UCSD-AML1 (cell line): ENCODE measurements at regions not wholly inside any gene's neighbourhood (a gene's known extent, or its start where the extent isn't known, plus 50 kb on each side); places are given as distances from the start of the nearest gene placed in this dataset.

Experiments
- DNase-seq: peaks from one replicate; lab custom pipeline; 2025; ENCODE audit not compliant: unreplicated experiment; lab: John Stamatoyannopoulos, UW

DNA sequence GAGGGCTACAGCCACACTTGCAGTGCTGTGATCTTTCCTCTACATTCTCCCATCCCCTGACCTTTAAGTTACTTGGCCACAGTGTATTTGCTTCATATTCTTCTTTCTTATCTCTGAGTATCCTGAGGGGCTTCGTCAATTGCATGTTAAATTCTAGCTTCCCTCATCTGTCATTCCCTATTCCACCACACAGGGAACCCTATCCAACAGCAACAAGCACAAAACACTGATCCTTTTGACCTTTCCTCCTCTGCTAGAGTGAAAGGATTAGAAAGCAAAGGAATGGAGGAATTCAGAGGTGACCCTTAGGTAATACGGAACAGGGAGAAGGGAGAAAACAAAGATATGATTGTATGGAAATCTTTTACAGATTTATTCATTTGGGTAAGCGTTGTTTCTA lies 1061.7 kb upstream of the TENM4 start:
- DNase-seq = no peak

DNA sequence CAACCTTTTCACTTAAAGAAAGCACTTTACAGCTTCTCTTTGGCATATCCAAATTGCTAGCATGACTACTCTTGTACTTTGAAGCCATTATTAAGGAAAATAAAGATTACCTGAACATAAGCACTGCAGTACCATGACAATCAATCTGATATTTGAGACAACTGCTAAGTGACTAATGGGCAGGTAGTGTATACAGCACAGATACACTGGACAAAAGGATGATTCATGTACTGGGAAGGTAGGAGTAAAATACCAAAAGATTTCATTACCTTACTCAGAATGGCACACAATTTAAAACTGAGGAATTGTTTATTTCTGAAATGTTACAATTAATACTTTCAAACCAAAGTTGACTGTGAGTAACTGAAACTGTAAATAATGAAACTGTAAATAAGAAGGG lies 1054.3 kb upstream of the TENM4 start:
- no peak for DNase-seq

DNA sequence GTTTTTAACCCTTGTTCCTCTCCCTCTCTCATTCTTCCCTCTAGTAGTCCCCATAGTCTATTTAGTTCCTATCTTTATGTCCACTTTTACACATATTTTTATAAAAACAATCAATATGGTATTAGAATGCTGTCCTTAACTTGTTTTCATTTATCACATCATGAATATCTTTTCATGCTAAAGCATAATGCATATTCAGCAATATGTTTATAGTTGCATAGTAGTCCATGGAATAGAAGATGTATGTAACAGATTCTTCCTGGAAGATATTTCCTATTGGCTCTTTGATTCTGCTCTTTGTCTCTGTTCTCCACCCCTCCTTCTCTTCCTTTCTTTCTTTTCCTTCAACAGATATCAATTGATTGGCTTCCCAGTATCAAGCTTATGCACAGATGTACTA lies 1047.1 kb upstream of the TENM4 start:
- DNase-seq = no peak

DNA sequence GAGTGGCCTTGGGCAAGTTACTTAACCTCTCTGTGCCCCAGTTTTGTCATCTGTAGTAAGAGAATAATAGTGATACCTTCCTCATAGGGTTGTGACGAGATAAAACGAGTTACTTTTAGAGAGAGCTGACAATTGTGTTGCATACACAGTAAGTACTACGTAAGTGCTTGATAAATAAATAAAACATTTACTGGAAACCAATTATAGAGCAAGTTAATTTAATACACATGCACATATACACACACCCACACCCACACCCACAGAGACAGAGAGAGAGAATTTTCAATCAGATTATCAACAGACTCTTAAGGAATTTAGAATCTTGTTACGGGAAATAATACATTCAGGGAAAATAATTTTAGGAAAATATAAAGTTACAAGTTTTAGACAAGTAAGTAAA lies 1045.8 kb upstream of the TENM4 start:
- DNase-seq = no peak

DNA sequence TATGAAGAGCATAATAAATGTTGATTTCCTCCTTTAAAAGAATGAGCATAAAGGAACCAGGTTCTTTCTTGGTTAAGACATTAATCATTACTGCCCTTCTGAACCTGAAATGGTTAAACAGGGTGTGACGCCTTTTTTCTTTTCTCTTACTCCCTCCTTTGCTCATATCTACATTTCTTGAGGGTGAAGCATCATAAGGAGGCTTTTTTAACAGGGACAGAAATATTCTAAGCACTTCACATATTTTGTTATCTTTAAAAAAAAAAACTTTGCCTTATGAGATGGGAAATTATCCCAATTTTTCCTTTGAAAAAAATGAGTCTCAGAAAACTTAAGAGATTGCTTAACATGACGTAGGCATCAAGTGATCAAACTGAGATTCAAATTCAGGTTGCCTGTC lies 1036.3 kb upstream of the TENM4 start:
- no peak for DNase-seq

DNA sequence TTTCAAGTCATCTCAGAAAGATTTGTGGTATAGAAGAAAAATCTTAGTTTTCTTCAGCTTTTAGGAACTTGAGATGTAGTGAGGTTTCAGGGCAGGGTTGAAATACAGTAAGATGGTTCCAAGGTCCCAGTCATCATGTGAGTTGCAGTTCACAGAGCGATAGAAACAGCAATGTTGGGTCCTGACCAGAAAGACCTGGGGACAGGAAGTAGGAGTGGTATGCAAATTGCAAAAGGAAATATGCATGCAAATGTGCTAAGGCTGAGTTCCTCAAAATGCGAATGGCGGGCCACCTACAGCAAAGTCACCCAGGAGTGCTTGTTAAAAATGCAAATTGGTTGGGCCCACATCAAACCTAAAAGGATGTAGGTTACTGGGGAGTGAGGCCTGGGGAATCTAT lies 1032.7 kb upstream of the TENM4 start:
- DNase-seq = no peak

DNA sequence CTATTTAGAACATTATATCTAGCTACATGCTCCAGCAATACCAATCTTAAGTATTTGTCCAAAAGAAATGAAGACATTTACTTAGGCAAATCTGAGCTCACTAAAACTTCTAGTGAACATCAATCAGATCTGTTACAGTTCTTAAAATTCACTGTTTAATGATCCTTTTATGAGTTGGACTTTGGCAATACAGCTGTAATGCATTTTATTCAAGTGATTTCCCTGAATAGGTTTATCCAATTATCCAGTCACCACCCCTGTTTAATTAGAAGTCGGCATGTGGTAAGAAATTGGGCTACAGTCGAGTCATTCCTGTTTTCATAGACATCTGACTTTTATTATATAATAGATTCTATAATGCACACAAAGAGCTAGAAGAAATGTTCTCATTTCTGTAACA lies 1029.0 kb upstream of the TENM4 start:
- no peak for DNase-seq

DNA sequence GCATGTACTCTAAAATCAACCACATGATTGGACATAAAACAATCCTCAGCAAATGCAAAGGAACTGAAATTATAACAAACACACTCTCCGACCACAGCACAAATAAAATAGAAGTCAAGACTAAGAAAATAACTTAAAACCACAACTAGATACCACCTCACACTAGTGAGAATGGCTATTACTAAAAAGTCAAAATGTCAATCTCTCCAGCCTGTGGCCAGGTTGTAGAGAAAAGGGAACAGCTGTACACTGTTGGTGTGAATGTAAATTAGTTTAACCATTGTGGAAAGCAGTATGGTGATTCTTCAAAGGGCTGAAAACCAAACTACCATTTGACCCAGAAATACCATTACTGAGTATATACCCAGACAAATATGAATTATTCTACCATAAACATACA lies 1025.7 kb upstream of the TENM4 start:
- no peak for DNase-seq

DNA sequence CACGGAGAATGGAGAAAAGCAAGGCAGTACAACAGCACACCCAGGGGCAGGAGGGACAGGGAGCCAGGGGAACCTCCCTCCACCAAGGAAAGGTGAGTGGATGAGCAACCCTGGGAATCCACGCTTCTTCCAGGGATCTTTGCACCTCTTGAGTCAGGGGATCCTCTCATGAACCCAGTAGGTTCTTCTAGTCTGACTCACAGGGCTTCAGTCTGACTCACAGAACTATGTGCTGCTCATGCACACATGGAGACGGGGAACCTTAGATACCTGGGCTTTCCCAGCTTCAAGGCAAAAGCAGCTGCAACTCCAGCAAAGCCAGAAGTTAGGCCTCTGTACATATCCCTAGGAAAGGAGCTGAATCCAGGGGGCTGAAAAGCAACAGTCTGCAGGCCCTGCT lies 1021.4 kb upstream of the TENM4 start:
- no peak for DNase-seq

DNA sequence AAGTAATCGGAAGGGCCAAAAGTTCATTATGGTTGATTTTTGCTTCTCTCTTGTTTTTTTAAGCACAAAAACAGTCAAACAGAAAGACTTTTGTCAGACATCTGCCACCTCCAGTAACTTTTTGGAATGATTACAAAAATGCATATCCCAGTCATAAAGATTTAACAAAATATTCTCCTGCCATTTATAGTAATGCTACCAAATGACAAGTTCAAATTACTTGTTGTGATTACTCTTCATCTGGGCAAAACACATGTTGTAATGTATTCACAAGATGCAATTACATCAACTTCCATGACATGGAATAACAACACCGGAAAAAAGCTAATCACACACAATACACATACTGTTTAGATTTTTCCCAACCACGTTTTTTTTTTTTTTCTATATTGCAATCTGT lies 1017.5 kb upstream of the TENM4 start:
- DNase-seq = no peak

DNA sequence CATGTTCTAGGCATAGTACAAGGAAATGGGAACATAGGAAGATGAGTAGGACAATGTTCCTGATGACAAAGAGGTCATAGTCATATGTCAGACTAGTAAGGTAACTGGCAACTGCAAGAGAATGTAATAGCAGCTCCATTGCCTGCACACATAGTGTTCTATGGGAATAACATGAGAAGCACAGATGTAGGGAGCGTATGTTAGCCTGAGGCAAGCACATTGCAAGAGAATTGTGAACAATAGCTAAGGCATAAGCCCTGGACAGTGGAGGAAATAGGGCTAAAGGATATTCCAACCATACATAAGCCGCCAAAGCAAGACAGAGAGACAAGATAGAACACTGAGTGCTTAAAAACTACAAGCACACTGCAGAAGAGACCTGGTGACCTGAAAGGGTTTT lies 1017.0 kb upstream of the TENM4 start:
- DNase-seq = no peak

DNA sequence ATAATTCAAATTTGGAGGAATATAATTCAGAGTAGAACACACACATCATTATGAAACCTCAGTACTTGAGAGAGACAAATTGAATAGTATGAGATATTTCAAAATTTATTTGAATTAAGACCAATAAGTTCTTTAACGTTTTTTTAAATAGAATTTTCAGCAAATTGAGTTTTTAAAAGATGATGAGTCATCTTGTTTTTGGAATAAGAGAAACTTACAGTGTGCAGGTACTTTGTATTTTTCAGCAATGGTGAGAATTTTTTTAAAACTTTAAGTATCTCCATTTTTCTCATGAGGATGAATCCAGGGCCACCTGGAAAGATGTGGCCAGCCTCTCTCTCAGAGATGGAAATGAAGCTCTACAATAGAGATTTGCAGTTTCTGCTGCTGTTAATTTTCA lies 1015.0 kb upstream of the TENM4 start:
- no peak for DNase-seq

DNA sequence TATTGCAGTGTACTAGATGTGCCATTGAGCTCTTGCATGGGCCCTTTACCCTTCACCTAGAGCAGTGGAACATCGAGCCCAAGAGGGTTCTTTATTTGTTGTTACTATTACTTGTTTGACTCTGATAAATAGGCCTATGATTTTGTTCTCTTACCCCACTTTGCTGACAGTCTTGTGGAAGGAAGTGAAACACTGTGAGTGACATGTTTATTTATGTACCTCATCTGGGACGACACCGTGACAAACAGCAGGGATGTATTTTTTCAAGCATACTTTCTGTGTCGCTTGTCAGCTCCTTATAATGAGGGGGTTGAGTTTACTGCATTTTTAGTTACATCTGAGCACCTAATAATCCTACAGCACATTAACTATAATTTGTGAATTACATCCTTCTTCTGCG lies 1010.3 kb upstream of the TENM4 start:
- DNase-seq = no peak

DNA sequence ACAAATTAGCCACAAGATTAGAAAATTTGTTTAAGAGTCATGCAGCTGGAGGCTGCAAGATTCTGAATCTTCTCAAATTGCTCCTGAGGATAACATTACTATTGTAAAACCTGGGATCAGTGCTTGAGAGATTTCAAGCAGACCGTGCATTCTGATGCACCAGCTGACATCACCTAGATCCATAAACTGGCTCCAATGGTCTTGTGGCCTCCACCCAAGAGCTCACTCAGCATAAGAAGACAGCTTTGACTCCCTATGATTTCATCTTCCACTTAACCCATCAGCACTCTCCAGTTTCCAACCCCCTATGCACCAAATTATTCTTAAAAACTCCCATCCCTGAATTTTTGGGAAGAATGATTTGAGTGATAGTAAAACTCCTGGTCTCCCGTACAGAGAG lies 1007.9 kb upstream of the TENM4 start:
- DNase-seq = no peak

DNA sequence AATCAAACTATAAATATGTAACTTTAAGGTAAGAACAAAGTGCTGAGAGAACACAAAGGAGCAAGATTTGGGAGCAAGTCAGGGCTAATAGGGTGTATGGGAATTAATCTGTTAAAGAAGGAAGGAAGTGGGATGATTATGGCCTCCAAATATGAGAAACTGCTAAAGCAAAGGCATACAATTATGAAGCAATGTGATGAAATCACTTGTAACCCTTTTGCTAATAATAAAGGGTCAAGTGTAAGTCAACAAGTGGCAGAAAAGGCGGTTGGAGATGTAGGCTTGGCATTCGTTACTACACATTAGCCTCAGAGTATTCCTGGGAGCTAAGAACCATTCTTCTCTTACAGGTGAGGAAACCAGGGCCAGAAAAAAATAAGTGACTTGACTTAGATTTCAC lies 1002.3 kb upstream of the TENM4 start:
- no peak for DNase-seq

DNA sequence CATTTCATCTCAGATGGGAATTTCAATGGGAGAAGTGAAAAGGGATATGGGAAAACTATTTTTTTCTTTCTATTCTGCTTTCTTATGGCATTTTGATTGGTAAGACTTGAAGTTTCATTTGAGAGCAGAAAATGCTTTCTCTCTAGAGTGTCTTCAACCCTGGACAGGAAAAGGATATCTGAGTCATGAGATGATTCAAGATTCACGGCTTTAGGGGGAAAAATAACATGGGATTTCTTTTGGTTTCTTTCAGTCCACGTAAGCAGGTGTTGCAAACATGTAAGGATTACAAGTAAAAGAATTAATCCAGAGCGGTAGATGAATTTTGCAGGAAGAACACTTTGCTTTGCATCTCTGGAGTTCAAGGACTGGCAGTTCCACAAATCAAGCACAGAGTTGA lies 1001.0 kb upstream of the TENM4 start:
- DNase-seq = no peak

DNA sequence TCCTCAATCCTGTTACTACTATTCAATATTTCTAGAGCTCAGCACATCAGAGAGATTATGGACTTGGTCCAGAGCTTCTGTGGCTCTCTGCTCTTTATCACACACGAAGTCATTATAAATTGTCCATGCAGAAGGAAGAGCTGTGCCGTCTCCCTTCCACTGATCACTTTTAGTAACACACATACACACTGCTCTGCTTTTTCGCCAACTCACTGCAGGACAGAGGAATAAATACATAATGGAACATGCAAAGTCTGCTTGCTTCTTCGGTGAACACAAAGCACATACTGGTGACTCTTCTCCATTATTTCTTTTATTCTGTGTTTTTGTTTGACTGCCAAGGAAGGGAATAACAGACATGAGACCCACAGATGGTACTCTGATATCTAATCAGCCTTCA lies 1000.0 kb upstream of the TENM4 start:
- no peak for DNase-seq

DNA sequence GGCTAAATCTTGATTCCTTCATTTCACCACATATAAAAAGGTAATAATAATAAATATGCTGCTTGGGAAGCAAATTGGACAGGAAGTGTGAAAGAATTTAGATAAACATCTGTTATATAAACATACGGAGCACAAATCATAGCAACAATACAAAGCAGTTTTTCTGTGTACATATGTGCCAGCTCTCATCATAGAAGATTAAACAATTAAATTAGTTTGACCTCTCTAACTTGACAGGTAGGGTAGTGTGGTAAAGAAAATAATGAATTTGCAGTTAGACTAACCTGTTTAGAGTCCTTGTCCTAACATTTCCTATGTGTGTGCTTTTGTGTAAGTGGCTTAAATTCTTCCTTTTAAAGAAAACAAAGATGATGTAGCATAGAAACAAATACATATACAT lies 995.7 kb upstream of the TENM4 start:
- no peak for DNase-seq

DNA sequence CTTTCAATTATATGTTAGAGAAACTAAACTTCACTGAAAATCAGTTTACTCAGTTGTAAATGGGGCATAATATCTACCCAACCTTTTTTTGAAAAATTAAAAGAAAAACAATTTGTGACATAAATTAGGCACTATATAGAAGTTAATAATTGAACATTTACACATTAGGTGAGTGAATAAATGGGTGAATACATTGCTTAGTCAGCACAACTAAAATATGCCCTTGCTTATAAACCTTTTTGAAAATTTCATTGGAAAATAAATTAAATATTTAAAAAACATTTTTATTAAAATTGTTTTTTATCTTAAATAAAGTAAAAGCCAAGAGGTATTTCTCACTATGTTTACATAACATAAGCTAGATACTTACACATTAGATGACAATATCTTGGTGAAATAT lies 994.5 kb upstream of the TENM4 start:
- DNase-seq = no peak

DNA sequence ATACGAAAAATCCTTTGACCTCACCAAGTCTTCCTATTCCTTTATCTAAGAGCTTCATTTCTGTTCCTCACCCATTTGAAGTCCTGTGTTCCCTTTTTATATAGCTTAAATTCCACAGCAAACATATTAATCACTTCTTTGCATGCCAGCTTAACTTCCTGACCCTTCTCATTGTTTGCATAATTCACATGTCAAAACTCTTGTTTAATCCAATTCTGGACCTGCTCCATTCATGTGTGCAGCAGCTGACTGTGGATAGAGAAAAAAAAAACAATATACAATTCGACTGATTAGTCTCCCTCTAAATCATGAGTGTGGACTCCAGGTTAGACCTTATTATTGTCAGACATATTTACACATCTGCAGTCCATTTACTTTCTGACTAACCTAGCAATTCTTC lies 991.2 kb upstream of the TENM4 start:
- DNase-seq = no peak

DNA sequence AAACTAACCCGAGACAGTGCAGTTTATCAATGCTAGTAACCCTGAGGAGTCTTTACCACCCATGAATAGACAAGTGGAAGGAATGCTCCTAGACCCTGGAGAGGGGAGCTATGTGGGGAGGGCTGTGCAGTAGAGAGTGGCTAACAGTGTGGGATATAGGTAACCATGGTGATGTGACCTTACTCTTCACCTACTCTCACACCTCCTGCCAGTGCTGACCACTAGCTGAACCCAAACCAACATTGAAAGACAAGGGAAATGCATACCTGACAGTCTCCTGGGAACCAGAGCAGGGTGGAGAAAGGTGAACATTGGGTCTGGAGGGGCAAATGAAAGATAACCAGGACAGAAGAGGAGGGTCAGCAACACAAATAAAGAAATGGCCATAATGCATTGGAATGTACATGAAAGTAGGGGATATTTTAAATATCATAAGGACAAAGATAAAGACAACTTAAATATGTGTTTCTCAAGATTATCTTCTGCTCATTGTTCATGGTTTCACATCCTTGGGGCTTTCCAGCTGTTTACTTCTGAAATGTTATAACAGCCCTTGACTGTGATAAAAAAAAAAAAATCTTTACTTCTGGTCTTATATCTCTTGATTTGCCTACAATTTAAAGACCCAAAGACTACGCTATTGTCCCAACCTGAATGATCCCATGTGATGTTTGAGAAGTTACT lies 983.3 kb upstream of the TENM4 start:
- no peak for DNase-seq

DNA sequence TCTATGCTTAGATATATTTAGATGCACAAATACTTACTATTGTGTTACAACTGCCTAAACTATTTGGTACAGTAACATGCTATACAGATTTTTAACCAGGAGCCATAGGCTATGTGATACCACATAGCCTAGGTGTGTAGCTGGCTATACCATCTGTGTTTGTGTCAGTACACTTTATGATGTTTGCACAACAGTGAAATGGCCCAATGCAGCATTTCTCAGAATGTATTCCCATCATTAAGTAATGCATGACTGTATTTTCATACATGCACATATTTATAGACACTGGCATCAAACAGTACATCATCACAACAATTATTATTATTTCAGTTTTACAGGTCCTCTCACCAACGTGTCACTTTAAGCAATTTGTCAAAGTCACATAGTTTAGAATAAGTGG lies 979.5 kb upstream of the TENM4 start:
- DNase-seq = no peak

DNA sequence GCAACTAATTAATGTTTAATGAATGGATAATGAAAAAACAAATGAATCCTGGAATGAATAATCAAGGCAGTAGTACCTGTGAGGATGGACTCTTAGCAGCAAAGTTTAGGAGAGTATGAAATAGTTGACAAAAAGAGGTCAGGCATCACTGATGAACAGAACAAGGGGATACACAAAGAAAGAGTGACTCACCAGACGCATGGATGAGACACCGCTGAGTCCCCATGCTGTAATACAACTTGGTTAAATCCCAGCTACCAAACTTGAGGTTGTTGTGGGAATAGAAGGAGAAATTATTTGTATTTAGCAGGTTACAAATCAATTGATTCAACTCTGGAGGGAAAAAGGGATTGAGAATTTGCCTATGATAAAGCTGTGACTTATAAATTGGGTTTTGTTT lies 976.9 kb upstream of the TENM4 start:
- no peak for DNase-seq

DNA sequence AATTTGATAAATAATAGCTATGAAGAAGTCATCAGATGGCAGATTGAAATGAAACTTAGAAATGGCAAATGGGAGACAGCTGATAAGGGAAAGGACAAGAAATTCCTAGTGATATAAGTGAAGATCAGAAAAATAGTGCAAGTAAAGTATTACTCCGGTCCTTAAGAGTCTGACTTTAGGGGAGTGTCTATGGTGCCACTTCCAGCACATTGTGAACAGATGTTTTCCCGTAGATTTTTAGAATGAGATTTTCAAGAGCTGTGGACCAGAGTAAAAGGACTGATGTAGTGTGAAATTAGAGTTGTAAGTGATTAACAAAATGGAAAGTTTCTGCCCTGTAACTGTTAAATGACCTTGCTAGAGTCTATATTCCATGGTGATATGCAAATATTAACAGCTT lies 974.8 kb upstream of the TENM4 start:
- DNase-seq = no peak
